GM12878 (cell line): ENCODE measurements at regions not wholly inside any gene's neighbourhood (a gene's known extent, or its start where the extent isn't known, plus 50 kb on each side); places are given as distances from the start of the nearest gene placed in this dataset.

Experiments used
- ATAC-seq: fragments of 200-7000 bp; cut with Tn5 transposase; 3 replicates; pipeline ENCODE4 v1.9.1; 2020; ENCODE audit warnings: mild to moderate bottlenecking, moderate library complexity
- BruUV-seq: library from RNA; stranded (reverse); fragments of 400-500 nt; replicated peaks from 2 replicates; lab custom pipeline; 2021; lab: Mats Ljungman, UMichigan
- CTCF ChIA-PET: fragments of 300-600 bp; sonication (Branson Sonifier 250); formaldehyde crosslinking; extraction: SDS; loops from one replicate; lab custom pipeline; 2021; ENCODE audit warnings: inconsistent platforms; lab: Yijun Ruan, JAX
- POLR2A ChIA-PET: fragments of 350-600 bp; formaldehyde crosslinking; extraction: SDS; loops from one replicate; lab custom pipeline; 2021; ENCODE audit warnings: inconsistent platforms; lab: Charles Lee
- RAD21 ChIA-PET: fragments of 300-600 bp; sonication (Branson Sonifier 250); formaldehyde crosslinking; loops from one replicate; lab custom pipeline; 2023; ENCODE audit warnings: antibody characterized with exemption; ENCODE audit not compliant: unreplicated experiment; lab: Charles Lee
- SMC1A ChIA-PET: fragments of 300-600 bp; sonication (Branson Sonifier 250); formaldehyde crosslinking; loops from one replicate; lab custom pipeline; 2023; ENCODE audit not compliant: unreplicated experiment, uncharacterized antibody; lab: Charles Lee
- DNase-seq: peaks from one replicate; pipeline ENCODE4 v3.0.0-alpha.2; 2011; ENCODE audit warnings: low read depth, low spot score
- FAIRE-seq: peaks from 3 replicates; lab custom pipeline; 2011; peaks lifted over from hg19 to GRCh38; lab: Jason Lieb, UNC
- H2AFZ ChIP-seq: 2 replicates; pipeline ENCODE4 v1.6.0; 2011; ENCODE audit warnings: low read depth, low read length, control low read depth; ENCODE audit not compliant: control insufficient read depth
- H3K27ac ChIP-seq: 2 replicates; pipeline ENCODE4 v1.5.1; 2011; ENCODE audit warnings: control low read depth; ENCODE audit not compliant: control insufficient read depth, insufficient read depth
- H3K27me3 ChIP-seq, 2 experiments: replicated peaks in 1 of 2; 2 replicates each; pipeline versions ENCODE4 v1.6.0 to v1.6.1; 2011; ENCODE audit warnings: low read length in 1 of 2; ENCODE audit not compliant: control insufficient read depth in 2 of 2, insufficient read depth in 2 of 2
- H3K36me3 ChIP-seq, 2 experiments: 2 replicates each; pipeline ENCODE4 v1.5.1; 2011; ENCODE audit warnings: low read length in 1 of 2; ENCODE audit not compliant: control insufficient read depth in 2 of 2, insufficient read depth in 2 of 2
- H3K4me1 ChIP-seq: 2 replicates; pipeline ENCODE4 v1.6.1; 2011; ENCODE audit warnings: mild to moderate bottlenecking, low read length, moderate library complexity, mixed read lengths; ENCODE audit not compliant: control insufficient read depth, insufficient read depth
- H3K4me2 ChIP-seq: 2 replicates; pipeline ENCODE4 v1.6.0; 2011; ENCODE audit warnings: control low read depth; ENCODE audit not compliant: control insufficient read depth, insufficient read depth
- H3K4me3 ChIP-seq: fragments of 200-600 bp; sonication (generic); 2 replicates; pipeline ENCODE4 v1.5.1; 2016
- H3K79me2 ChIP-seq: 2 replicates; pipeline ENCODE4 v1.6.0; 2011; ENCODE audit warnings: low read length; ENCODE audit not compliant: control insufficient read depth, insufficient read depth
- H3K9ac ChIP-seq: 2 replicates; pipeline ENCODE4 v1.8.0; 2011; ENCODE audit warnings: low read length, control low read depth, mixed read lengths; ENCODE audit not compliant: control insufficient read depth, insufficient read depth
- H3K9me3 ChIP-seq: replicated peaks from 3 replicates; pipeline ENCODE4 v1.5.1; 2011; ENCODE audit warnings: mild to moderate bottlenecking, low read length; ENCODE audit not compliant: control insufficient read depth, insufficient read depth
- H4K20me1 ChIP-seq: 2 replicates; pipeline ENCODE4 v1.6.0; 2011; ENCODE audit not compliant: control insufficient read depth, insufficient read depth
- EP300 ChIP-seq, 2 experiments: fragments of 150-350 bp in 1 of 2; IDR thresholded peaks; 2 replicates each; pipeline ENCODE4 v1.6.1; 2011 to 2012; ENCODE audit warnings: low read depth in 2 of 2, low read length in 2 of 2, borderline replicate concordance in 1 of 2, improper control_type of control experiment in 1 of 2, inconsistent platforms in 1 of 2; ENCODE audit not compliant: control insufficient read depth in 1 of 2
- FOXM1 ChIP-seq: IDR thresholded peaks from 2 replicates; pipeline ENCODE4 v1.6.1; 2012; ENCODE audit warnings: low read depth, mild to moderate bottlenecking, inconsistent platforms, low read length, moderate library complexity
- HDAC6 ChIP-seq: fragments of 200-600 bp; sonication (generic); IDR thresholded peaks from one replicate; pipeline ENCODE4 v1.8.0; 2017; ENCODE audit warnings: antibody characterized with exemption; ENCODE audit not compliant: unreplicated experiment
- HDGF ChIP-seq: fragments of 450-650 bp; IDR thresholded peaks from 2 replicates; pipeline ENCODE4 v1.6.1; 2016; ENCODE audit warnings: antibody characterized with exemption
- JUNB ChIP-seq: IDR thresholded peaks from 2 replicates; pipeline ENCODE4 v1.6.1; 2016; ENCODE audit warnings: antibody characterized with exemption, mild to moderate bottlenecking
- KLF5 ChIP-seq: fragments of 450-650 bp; IDR thresholded peaks from 2 replicates; pipeline ENCODE4 v1.6.1; 2014; ENCODE audit warnings: mild to moderate bottlenecking; ENCODE audit not compliant: partially characterized antibody
- PRDM15 ChIP-seq: fragments of 450-650 bp; formaldehyde crosslinking; IDR thresholded peaks from 2 replicates; pipeline ENCODE4 v1.4.0; 2020; ENCODE audit warnings: mild to moderate bottlenecking, moderate library complexity
- RELA ChIP-seq: fragments of 450-650 bp; IDR thresholded peaks from 2 replicates; pipeline ENCODE4 v1.8.0; 2014; ENCODE audit warnings: borderline replicate concordance; ENCODE audit not compliant: partially characterized antibody
- REST ChIP-seq: IDR thresholded peaks from 2 replicates; pipeline ENCODE4 v1.6.1; 2012; ENCODE audit warnings: mild to moderate bottlenecking, low read depth, low read length
- SKIL ChIP-seq: fragments of 450-650 bp; IDR thresholded peaks from 2 replicates; pipeline ENCODE4 v1.6.1; 2017; ENCODE audit warnings: mild to moderate bottlenecking, low read depth, inconsistent platforms; ENCODE audit not compliant: poor library complexity, severe bottlenecking
- USF1 ChIP-seq: IDR thresholded peaks from 2 replicates; pipeline ENCODE4 v1.6.1; 2011; ENCODE audit warnings: borderline replicate concordance, low read depth, mild to moderate bottlenecking, moderate library complexity, mixed read lengths, low read length; ENCODE audit not compliant: insufficient read depth; ENCODE audit errors: extremely low read length
- WGBS: methylation state at CpG from one replicate; pipeline ENCODE4 v1.1.6; 2016; ENCODE audit warnings: low lambda C conversion rate; ENCODE audit not compliant: insufficient replicate concordance, insufficient coverage; ENCODE audit errors: missing lambda C conversion rate; 5-methylcytosine and 5-hydroxymethylcytosine counted together
- in situ Hi-C: fragments of 300-500 bp; cut with MboI; formaldehyde crosslinking; loops from 9 replicates; pipeline ENCODE4 v1.14.3; 2018; ENCODE audit warnings: mixed read lengths
- intact Hi-C: fragments of 100-400 bp; cut with micrococcal nuclease; formaldehyde crosslinking; loops from one replicate; pipeline ENCODE4 v1.14.2; 2022; ENCODE audit not compliant: unreplicated experiment

- TF ChIP-seq PRDM15 (no peak), HDAC6 (no peak)
Observed at GRCh38 chr4:30821275-30821674, 101.1 kb downstream of the PCDH7 start (continued).

- no peaks in the 10 kb centered on the region for H3K9me3 ChIP-seq
- no peak overlapping the region for H2AFZ ChIP-seq
- H3K4me1 ChIP-seq: no peaks in the 10 kb centered on the region
- POLR2A ChIA-PET: no interaction called here
- H3K27me3 ChIP-seq: no peaks in the 10 kb centered on the region
- WGBS: 25% methylated on average over 12 of the region's 12 CpGs
- H3K4me3 ChIP-seq: no peak overlapping the region
- in situ Hi-C loops (no loop called here), intact Hi-C loops (no loop called here)
- ATAC-seq (no peak), DNase-seq (no peak), FAIRE-seq (no peak)
- BruUV-seq: no TSS peak
- H3K27ac ChIP-seq: no peak overlapping the region
- H4K20me1 ChIP-seq: no peaks in the 10 kb centered on the region
- SMC1A ChIA-PET: interaction anchor here (1.0 kb wide), 1 partner anchor 10 kb away, joined by 3 read pairs; no protein-coding TSS in a partner anchor
- no peak overlapping the region for H3K4me2 ChIP-seq
- no peaks in the 10 kb centered on the region for H3K79me2 ChIP-seq
- no peaks in the 10 kb centered on the region for H3K36me3 ChIP-seq
- H3K9ac ChIP-seq: no peak overlapping the region
- CTCF ChIA-PET: no interaction called here
- RAD21 ChIA-PET: no interaction called here
- TF ChIP-seq RELA (no peak), KLF5 (no peak), REST (no peak), JUNB (no peak), USF1 (no peak), EP300 (IDR thresholded peaks at IDR 0.05; ENCODE audit: borderline replicate concordance in 1 of 2, control insufficient read depth in 1 of 2, low read depth in 2 of 2, low read length in 2 of 2) (no peak), SKIL (no peak), FOXM1 (no peak), HDGF (no peak)
Observed at GRCh38 chr4:30821859-30822612, 101.9 kb downstream of the PCDH7 start.
